ENCODE measurements at regions not wholly inside any gene's neighbourhood (a gene's known extent, or its start where the extent isn't known, plus 50 kb on each side); places are given as distances from the start of the nearest gene placed in this dataset.
"Not testable (repeated sequence)": the region's sequence is repeated elsewhere in the genome, so short reads cannot be mapped to it uniquely, and the experiment has no call there.

DNA sequence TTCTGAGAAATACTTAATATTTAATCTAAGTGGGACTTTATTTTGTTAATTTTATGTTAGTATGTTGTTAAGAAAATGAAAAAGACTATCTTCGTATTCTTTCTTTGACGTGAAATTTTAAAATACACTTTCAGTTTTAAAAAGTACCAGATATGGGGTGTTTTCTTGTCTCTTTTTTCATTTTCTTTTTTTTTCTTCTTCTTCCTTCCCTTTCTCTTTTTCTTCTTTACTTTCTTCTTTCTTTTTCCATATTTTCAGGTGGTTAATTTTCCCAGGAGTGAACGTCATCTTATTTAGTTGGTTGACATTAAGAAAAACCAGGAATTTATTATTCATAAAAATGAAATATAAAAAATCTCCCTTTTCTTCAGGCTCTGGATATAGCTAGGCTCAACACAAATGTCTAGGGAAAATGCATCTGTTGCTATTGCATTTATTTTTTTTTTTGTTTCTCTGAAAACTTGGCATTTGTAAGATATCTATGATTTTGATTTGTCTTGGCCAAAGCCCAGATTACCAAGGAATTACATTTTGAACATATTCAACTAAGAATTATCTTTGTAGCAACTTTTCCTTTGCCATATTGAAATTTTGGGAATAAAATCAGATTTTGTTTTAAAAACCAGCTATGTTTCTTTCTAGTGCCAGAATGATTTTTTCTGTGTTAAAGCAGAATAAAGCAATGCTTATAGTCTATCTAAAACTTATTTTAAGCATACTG, 241.3 kb upstream of the FOXP2 start:
- DNase-seq, result no peak

DNA sequence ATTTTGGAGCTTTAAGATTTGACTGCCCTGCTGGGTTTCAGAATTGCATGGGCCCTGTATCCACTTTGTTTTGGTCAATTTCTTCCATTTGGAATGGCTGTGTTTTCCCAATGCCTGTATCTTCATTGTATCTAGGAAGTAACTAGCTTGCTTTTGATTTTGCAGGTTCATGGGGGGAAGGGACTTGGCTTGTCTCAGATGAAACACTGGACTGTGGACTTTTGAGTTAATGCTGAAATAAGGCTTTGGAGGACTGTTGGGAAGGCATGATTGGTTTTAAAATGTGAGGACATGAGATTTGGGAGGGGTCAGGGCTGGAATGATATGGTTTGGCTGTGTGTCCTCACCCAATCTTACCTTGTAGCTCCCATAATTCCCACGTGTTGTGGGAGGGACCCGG, 245.2 kb upstream of the FOXP2 start:
- not testable (repeated sequence) for DNase-seq

DNA sequence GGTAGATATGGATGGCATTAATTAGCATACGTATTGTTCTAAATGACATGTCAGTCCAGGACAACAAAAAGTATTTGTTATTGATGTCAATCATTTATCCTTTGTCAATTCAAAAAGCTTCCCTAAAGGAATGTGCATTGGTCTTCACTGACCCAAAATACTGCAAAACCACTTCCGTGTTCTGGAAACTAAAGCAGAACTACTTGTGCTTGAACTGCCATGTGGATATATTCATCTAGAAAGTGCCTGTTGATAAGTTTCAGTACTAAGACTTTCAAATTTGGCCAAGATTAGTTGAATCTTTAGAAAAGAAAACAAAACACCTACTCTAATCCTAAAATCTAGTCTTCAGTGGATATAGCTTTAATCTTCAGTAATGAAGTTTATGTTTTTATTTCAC, 242.1 kb upstream of the PPP1R3A start:
- DNase-seq, result no peak

DNA sequence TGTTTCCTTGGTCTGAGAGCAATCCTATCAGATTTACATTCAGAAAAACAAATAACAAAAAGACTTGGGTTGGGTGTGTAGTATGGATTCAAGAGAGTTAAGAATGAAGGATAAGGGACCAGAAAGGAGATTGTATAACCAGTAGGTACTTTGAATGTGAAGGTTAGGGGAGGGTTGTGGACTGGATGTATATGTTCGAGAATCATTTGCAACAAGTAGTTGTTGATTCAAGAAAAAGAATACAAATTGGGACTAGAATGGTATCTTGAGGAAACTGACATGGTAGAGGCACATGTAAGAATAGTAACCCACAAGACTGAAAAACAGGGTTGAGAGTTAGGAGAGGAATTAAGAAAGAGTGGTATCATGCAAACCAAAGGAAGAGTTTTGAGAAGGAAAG, 240.0 kb upstream of the PPP1R3A start:
- no peak for DNase-seq

DNA sequence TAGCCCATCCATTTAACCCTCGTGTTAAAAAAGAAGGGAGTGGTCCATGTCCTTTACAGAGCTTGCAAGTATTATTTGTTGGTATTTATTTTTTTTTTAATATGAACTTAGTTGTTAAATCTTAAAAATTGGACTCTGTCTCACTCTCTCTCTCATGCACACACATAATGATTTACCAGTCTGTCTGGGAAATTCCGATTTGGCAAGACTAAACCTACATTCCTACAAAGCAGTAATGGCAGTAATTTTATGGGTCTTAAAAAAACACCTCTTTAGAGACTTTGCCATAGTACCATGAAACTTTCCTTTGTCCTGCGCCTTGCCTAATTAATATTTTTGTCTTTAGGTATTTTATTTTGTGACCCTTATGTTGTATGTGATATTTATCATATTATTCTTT, 239.5 kb upstream of the PPP1R3A start:
- no peak for DNase-seq

DNA sequence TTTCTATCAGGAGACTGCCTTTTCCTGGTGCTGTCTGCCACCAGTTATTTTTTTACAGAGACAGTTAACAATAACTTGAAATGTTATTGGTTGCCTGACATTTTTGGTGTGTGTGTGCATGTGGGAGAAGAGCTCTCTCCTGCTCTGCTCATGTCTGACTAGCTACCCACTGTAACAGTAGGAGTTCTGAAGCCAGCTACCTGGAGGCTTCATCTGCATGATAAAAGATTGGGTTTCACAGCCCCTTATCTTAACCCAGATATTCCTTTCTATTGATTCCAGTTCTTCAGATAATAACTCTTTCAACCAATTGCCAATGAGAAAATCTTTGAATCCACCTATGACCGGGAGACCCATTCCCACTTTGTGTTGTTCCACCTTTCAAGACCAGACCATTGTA, 237.4 kb upstream of the PPP1R3A start:
- DNase-seq, result no peak

DNA sequence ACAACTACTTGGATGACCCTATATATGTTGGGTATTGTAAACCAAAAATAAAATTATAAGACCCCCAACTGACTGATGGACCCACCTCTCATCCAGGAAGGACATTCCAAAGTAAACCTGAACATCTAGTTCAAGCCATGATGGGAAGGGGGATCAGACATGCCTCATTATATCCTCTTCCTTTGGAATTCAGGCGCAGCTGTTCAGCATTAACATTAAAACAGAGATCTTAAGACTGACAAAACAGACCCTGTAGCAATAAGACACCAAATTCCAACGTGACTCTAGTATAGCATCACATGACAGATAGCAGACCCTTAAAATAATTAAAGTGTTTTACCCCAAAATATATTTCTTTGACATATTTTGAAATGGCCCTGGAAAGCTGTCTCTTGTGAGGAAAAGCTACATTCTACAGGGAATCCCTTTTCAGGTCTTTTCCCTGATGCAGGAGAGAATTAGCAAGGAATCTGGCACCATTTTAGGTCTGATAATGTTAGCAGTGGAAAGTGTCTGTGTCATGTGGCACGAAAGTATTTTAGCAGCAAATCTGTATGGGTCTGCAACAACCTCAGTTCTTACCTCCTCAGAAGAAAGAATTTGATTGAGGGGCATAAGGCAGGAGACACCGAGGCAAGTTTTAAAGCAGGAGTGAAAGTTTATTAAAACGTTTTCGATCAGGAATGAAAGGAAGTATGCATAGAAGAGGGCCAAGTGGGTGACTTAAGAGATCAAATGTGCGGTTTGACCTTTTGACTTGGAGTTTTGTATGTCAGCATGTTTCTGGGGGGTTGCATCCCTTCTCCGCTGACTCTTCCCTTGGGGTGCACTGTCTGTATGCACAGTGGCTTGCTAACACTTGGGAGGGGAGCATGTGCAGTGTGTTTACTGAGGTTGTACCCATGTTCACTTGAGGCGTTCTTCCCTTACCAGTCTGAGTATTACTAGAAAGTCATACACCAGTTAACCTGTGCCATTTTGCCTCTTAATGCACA, 236.6 kb upstream of the PPP1R3A start:
- DNase-seq, result no peak

DNA sequence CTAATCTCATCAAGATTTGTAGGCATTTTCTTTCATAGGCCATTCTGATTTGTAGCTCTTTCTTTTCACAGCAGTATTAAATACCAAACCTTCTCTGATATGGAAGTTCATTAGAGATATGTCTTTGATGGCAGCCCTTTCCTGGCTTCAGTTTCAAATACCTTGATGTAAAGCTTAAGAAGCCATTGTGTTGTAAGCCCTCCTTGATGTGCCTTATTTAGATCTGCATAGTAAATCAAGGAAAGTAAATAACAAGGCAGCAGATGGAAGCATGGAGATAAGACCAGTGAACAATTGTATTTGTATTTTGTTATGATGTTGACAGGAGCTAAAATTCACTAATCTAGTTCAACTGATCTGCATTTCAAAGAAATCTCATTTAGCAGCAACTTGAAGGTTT, 234.9 kb upstream of the PPP1R3A start:
- no peak for DNase-seq

DNA sequence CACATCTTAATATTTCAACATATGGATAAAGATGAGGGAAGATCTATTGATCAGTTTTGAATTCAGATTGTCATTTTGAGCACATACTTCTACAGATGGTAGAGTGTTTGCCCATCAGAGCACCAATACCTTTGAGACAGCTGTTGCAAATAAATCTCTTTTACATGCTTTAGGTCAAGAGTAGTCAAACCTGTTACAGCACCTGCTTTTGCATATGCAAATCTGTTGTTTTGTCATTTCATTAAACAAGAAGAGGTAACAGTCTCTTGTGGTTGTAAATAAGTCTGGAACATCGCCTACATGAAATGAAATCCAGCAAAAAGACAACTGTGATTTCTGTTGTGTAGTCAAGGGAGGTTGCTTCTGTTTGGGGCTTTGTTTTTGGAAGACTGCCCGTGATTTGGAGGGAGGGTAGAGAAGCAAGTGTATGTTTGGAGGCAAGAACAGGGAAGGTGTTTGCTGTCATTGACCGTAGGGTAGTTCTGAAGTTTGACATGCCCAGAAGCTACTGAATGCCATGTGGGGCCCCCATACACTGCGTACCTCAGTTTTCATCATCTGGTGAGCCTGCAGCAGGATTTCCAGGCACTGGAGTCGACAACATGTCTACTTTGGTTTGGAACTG, 233.6 kb upstream of the PPP1R3A start:
- DNase-seq, result no peak

DNA sequence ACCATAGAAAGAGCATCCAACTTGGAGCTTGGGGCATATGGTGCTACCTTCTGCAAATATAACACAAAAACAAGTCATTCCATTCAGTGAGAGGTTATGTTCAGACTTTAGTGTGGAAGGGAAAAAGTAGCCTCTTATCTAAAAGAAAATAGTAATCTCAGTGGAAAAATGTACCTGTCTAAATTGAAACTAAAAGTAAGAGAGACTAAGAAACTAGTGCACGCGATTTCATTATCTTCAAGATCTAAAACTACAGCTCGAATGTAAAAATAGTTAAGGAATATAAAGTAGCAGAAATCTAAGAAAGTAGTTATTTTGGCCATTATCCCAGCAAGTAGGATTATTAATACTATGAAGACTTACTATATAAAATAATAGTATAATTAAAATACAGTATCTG, 233.0 kb upstream of the PPP1R3A start:
- DNase-seq, result no peak

DNA sequence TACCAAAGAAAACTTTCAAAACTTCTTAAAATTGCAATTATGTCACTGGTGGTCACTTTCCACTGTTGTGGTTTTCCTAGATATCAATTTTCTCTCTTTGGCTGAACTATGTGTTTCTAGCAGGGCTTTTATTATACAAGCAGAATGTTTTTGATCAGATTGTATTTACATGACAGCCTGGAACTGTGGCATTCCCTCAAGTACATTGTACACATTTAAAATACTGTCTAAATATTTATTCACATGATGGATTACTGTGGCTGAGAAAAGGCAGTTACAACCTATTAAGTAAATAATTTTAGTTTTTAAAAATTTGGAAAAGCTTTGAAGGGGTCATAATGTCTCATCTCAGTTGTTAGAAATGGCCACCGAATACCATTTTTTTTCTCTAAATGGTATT, 231.9 kb upstream of the PPP1R3A start:
- DNase-seq, result no peak

DNA sequence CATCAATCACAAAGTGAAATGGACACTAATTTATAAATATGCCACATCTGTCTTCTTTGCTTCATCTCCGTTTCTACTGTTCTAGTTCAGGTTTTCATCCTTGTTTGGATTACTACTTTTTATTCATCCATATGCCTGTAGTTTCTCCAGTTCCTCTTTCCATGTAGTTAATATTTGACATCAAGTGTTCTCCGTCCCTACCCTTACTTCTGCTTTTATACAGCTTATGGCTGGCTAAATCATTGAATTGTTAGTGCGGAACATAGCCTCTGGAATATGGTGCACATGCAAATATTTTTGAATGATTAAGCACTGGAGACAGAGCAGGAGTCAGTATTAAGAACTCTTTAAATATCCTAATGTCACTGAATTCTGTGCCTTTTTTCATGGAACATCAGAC, 230.0 kb upstream of the PPP1R3A start:
- DNase-seq, result no peak

DNA sequence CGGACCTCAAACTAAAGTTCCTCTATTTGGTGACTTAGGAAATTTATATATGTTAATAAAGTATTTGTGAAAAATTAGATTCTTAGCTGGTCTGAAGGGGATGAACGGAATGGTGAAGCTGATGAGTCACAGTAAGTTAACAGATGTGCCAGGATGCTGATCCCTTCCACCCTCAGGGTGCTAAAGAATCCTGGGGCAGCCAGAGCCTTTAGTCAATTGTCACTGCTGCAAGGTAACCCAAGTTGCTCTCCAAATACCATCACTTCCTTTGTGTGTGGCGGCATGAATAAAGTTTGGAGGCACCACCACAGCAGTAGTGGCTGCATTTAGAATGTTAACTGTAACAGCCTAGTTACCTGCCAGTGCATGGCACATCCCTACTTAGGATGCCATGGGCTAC, 222.6 kb upstream of the PPP1R3A start:
- no peak for DNase-seq

DNA sequence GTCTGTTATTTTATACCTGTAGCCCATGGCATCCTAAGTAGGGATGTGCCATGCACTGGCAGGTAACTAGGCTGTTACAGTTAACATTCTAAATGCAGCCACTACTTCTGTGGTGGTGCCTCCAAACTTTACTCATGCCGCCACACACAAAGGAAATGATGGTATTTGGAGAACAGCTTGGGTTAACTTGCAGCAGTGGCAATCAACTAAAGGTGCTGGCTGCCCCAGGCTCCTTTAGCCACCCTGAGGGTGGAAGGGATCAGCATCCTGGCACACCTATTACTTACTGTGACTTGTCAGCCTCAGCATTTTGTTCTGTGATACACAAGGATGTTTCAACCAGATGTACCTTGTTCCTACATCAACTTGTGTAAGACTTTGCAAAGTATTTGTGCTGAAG, 221.8 kb upstream of the PPP1R3A start:
- DNase-seq, result no peak

DNA sequence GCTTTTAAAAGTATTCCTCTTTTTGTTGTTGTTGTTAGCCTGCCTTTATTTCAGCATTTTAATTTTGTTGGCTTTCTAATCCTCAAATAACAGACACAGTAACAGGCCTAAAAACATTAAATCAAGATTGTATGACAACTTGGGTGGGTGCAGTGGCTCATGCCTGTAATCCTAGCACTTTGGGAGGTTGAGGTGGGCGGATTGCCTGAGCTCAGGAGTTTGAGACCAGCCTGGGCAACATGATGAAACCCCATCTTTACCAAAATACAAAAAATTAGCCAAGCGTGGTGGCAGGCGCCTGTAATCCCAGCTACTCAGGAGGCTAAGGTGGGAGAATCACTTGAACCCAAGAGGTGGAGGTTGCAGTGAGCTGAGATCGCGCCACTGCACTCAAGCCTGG, 220.9 kb upstream of the PPP1R3A start:
- not testable (repeated sequence) for DNase-seq

DNA sequence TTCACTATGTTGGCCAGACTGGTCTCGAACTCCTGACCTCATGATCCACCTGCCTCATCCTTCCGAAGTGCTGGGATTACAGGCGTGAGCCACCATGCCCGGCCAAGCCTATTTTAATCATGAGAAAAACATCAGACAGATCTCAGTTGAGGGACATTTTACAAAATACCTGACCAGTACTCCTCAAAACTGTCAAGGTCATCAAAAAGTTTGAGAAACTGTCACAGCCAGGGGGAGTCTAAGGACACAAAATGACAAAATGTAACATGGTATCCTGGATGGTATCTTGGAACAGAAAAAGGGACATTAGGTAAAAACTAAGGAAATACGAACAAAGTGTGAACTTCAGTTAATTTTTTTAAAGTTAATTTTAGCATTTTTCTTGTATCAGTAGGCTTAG, 219.8 kb upstream of the PPP1R3A start:
- DNase-seq, result no peak

DNA sequence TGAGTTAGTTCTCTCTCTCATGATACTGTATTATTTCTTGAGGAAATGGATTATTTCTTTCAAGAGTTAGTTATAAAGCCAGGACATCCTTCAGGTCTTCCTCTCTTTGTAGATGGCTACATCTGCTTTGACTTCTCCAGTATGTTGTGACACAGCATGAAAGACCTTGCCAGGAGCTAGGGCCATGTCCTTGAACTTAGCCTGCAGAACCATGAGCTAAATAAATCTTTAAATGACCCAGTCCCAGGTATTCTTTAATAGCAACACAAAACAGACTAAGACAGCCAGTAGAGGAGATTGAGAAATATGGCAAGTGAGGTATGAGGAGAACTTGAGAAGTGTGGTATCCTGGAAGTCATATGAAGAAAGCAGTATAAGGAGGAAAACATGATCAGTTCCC, 214.9 kb upstream of the PPP1R3A start:
- no peak for DNase-seq

DNA sequence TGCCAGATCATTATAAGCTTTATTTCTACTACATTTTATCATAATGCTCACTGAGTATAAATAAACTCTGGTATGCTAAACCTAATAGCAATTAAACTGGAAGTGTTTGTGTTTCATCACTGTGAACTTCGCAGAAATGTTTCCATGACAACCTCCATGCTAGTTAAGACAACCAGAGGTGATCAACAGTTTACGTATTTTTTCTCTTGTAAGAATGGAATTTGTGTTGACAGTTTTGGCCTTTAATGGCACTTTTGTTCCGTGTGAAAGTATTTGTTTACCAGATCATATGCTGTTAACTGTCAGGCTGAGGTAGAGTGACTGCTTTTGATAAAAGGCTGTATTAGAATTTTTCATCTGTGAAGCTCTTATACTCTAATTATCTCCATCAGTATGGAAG, 212.1 kb upstream of the PPP1R3A start:
- DNase-seq, result no peak

DNA sequence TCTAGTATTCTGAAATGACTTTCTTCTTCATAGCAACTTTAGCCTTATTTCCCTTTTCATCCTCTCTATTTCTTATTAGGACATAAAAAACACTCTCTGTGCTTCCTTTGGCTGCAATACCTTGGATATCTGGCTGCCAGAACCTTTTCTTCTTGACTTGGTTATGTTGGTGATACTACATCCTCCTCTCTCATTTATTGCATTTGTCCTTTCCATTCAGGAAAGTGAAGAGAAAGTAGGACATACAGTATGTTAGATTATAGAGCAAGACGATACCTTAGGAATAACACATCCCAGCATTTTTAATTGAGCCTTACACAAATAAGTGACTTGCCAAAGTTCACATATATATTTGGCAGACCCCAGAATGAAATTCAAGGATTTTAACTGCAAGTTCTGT, 210.1 kb upstream of the PPP1R3A start:
- DNase-seq, result no peak

DNA sequence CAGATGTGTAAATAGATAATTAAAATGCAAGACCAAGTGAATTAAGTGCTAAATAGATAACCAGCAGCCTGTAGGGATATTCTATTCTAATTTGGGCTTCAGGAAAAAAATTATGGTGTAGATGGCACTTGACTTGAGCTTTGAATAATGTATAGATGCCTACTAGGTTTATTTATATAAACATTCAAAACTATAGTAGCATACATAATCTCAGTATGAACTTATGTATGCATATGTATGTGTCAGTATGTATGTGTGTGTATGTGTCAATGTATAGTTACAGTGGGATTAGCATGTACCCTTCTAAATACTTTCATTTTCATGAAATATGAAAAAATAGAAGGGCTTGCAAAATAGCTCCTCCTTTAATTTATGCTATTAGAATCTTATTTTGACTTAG, 207.3 kb upstream of the PPP1R3A start:
- no peak for DNase-seq

DNA sequence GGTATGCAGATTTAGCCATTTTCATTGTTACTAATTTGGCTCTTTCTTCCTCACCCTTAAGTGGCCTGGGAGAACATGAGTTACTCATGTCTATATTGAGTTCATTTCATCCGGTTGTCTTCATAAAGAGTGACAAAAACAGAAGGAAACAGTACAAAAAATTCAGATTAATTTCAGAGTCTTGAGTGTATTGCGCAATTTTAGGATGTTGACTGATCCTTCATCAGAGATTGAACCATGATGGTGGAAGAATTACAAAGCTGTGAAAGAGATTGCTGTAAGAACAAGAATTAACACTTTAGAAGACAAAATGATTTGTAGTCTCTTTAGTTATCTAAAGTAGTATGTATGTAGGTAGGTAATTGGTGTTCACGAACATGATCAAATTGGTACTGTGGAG, 194.0 kb upstream of the PPP1R3A start:
- no peak for DNase-seq

DNA sequence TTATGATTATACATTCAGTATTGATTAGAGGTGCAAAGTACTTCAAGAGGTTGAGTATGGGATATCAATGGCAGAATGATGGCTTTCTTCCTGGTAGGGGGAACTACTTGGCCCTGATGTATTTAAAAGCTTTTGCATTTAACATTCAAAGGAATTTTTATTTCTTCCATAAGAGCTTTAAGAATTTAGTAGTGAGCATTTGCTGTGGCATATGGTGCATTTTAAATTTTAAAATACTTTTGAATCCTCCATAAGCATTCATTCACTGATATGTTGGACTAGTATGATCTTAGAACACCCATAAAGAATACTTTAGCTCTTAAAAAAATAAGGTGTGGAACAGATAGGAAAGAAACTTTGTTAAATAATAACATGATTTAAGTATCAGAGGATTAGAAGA, 191.9 kb upstream of the PPP1R3A start:
- DNase-seq, result no peak

DNA sequence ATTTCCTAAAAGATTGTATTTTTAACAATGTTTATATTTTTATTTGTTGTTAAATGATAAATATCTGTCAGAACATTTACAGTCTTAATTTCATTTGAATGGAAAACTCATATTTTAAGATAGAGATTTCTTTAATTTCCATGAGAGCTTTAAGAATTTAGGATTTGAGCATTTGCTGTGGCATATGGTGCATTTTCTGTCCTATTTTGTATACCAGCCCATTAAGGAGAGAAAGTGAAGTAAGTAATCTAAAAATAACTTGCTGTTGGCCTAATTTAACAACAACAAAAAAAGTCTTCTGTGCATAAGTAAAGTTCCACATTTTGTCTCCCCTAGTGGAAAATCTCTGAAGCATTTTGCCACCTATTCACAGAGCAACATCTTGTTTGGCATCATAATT, 190.9 kb upstream of the PPP1R3A start:
- DNase-seq, result no peak

DNA sequence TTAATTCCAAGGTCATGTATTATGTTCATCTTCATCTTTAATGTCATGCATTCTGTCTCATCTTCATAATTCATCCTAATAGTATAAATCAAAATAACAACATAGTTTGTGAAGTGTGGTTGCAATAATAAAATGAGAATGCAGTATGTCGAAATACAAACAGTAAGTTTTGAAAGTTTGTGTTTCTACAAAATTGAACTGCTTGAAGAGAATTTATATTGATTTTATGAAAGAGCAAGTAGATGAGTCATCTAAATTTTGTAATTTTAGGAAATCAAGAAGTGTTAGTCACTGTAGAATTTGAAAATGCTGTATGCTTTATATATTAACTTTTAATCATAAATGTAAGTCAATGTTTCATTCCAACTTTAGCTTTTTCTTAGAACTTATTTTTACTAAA, 190.5 kb upstream of the PPP1R3A start:
- no peak for DNase-seq
